Epithelial cell of esophagus (primary cell): ENCODE measurements at regions not wholly inside any gene's neighbourhood (a gene's known extent, or its start where the extent isn't known, plus 50 kb on each side); places are given as distances from the start of the nearest gene placed in this dataset.

Experiments used
- DNase-seq: peaks from one replicate; pipeline ENCODE4 v3.0.0; 2010; ENCODE audit warnings: low read depth
- H3K4me3 ChIP-seq: 2 replicates; pipeline ENCODE4 v1.5.1; 2011; ENCODE audit warnings: mild to moderate bottlenecking, low read length, control low read depth
- TF ChIP-seq, protein P1 (sequence below): IDR thresholded peaks from 2 replicates; pipeline ENCODE4 v1.5.1; 2011; ENCODE audit warnings: low read depth, mild to moderate bottlenecking, low read length, control low read depth, inconsistent platforms; ENCODE audit not compliant: insufficient read depth; ENCODE audit errors: missing control alignments

DNA sequence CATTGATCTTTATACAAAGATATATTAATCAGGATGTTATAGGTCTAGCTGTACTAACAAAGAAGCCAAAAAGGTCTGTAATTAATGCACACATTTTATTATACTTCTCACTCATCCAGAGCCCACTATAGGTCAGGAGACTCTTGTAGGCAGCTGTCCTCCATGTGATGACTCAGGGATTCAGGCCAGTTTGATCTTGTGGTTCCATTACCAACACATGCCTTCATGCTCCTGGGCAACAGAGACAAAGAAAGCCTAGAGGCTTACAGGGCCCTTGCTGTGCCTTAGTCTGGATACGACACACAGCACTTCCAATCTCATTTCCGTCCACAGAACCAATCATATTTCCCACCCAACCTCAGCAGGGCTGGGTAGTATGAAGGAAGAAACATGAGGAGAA, 150.3 kb upstream of the NCAM1 start:
- peak; percentile 21 for DNase-seq
- H3K4me3 ChIP-seq, result no peak overlapping the region
- TF ChIP-seq, protein P1, sequence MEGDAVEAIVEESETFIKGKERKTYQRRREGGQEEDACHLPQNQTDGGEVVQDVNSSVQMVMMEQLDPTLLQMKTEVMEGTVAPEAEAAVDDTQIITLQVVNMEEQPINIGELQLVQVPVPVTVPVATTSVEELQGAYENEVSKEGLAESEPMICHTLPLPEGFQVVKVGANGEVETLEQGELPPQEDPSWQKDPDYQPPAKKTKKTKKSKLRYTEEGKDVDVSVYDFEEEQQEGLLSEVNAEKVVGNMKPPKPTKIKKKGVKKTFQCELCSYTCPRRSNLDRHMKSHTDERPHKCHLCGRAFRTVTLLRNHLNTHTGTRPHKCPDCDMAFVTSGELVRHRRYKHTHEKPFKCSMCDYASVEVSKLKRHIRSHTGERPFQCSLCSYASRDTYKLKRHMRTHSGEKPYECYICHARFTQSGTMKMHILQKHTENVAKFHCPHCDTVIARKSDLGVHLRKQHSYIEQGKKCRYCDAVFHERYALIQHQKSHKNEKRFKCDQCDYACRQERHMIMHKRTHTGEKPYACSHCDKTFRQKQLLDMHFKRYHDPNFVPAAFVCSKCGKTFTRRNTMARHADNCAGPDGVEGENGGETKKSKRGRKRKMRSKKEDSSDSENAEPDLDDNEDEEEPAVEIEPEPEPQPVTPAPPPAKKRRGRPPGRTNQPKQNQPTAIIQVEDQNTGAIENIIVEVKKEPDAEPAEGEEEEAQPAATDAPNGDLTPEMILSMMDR, result no peak

DNA sequence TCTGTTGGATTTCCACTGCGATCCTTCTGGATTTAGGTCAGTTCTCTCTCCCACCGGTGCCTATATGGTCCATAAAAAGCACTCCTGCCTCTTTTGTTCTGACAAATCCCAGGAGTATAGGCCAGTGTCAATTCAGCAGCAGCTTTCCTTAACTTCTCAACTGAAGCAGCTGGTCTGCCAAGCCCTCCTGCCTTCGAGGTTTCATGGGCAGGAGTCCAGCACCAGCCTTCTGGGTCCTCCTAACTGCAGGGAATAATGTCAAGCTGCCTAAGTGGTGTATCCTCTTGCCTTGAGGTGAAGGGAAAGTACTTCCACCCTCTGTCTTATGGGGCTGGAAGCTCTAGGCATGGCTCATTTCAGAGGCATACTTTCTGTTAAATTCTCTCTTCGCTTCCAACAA, 149.4 kb upstream of the NCAM1 start:
- DNase-seq, result no peak
- TF ChIP-seq, protein P1, result no peak
- no peak overlapping the region for H3K4me3 ChIP-seq

DNA sequence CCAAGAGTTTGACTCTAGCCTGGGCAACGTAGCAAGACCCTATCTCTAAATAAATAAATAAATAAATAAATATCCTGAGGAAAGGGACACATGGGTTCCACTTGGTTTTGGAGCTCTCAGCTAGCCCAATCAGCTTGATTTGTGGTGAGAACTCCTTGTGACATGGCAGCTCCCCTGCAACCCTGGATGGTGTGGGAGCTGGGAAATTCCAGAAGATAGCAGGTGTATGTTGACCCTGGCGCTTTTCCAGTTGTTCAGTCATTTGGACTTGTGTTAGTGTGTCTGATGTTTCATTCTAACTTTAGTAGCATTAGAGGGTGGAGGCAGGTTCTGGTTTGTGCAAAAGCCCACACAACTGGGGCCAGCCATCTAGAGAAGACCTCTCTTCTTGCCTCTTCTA, 148.5 kb upstream of the NCAM1 start:
- no peak for DNase-seq
- no peak overlapping the region for H3K4me3 ChIP-seq
- TF ChIP-seq, protein P1, result no peak

DNA sequence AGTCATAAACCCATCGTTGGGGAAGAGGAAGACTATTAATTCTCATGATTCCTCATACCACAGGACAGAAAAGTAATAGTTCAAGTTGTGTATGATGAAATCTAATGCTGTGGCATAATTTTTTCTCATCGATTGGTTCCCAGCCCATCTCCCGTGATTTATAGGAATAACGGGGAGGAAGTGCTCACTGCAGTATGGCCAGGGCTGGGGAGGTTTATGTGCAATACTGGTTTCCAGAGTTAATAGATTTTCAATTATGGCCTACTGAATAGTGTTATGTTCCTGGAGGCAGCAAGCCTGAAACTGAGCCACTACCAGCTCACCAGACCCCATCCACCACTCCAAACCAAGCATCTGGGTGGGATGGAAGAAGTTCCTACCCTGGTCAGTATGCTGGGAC, 147.1 kb upstream of the NCAM1 start:
- H3K4me3 ChIP-seq, result no peak overlapping the region
- DNase-seq, result no peak
- TF ChIP-seq, protein P1, result no peak

DNA sequence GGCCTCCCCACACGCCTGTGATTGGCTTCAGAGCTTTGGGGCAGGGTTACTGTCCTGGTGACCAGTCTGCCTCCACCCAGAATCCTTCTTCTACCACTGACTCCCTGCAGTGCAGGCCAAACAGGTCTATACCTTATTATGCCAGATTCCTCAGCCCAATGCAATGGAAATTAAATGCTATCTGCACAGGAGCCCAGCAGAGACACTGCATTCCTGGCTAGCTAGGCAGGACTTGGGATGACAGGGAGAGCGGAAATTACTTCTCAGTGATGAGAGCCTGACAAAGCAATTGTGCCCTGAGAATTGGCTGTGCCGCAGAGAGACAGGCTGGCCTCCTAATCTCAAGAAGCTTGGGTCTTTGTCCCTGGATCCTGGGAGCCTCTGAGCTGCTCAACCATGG, 143.8 kb upstream of the NCAM1 start:
- TF ChIP-seq, protein P1, result no peak
- DNase-seq, result no peak
- H3K4me3 ChIP-seq, result no peak overlapping the region

DNA sequence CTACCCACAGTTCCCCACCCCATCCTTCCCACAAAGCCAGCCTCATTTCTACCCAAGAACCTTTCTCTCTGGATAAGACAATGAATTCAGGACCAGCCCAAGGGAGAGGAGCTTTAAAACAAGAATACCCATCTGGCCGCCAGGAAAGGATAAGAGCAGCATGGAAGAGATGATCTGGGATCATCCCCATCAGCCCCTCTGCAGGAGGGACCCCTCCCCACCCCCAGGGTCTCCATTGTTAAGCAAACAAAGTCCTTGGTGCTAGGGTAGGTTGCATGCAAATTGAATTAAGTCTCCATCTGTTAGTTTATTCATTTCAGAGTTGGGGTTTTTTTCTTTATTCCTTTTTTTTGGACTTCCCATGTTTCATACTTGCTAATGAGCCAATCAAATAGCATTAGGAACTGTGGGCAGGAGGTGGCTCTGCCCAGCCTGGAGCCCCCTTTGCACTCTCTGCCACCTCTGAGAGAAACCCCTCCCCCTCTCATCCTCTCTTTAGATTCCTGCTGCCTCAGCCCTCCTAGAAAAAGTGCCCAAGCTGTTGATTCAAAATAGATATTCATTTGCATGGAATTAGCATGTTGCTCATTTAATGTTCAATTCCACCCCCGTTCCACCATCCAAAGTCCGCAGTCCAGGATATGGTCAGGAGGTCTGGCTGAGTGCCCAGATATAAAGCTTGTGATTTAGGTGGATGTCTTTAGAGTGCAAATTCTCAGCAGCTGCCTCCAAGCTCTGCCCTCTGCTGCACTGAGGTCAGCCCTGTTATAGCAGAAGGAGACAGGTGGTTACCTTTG, 138.5 kb upstream of the NCAM1 start:
- no peak overlapping the region for H3K4me3 ChIP-seq
- no peak for DNase-seq
- TF ChIP-seq, protein P1, result no peak

DNA sequence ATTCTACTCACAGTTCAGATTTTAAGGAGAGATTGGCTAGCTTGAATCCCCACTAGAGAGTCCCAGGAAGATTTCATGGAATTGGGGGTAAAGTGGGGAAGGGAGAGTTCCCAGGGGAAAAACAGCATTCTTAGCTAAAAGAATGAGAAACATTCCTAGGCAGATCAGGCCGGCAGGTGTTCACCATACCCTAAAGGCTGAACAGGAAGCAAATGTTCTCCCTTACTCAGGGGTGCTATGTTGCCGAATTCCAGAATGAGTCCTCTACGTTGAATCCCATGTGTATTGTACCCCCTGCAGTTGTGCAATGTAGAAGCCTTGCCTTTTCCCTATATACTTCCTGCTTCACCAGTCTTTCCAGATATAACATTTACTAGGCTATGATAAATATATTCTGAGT, 135.2 kb upstream of the NCAM1 start:
- TF ChIP-seq, protein P1, result no peak
- peak; percentile 4 for DNase-seq
- no peak overlapping the region for H3K4me3 ChIP-seq
